IPS DF 6.9 (cell line): ENCODE measurements at regions not wholly inside any gene's neighbourhood (a gene's known extent, or its start where the extent isn't known, plus 50 kb on each side); places are given as distances from the start of the nearest gene placed in this dataset.
A peak's percentile ranks its signal among the peaks of the same experiment; 100 is the strongest.

Source experiments
- DNase-seq: peaks from one replicate; pipeline ENCODE4 v3.0.0-alpha.2; 2013; ENCODE audit warnings: low read depth, low spot score
- H3K27ac ChIP-seq: one replicate; pipeline ENCODE4 v1.5.1; 2013; ENCODE audit warnings: low read length, control low read depth
- H3K27me3 ChIP-seq: 2 replicates; pipeline ENCODE4 v1.6.1; 2013; ENCODE audit warnings: mild to moderate bottlenecking, low read length; ENCODE audit not compliant: control insufficient read depth, insufficient read depth
- H3K36me3 ChIP-seq: 2 replicates; pipeline ENCODE4 v1.6.1; 2013; ENCODE audit warnings: low read length; ENCODE audit not compliant: control insufficient read depth, insufficient read depth
- H3K4me1 ChIP-seq: 2 replicates; pipeline ENCODE4 v1.6.1; 2013; ENCODE audit warnings: low read length; ENCODE audit not compliant: control insufficient read depth, insufficient read depth
- H3K4me3 ChIP-seq: 2 replicates; pipeline ENCODE4 v1.5.1; 2013; ENCODE audit warnings: mild to moderate bottlenecking, low read length
- H3K9me3 ChIP-seq: 2 replicates; pipeline ENCODE4 v1.6.1; 2013; ENCODE audit warnings: low read length, inconsistent platforms; ENCODE audit not compliant: control insufficient read depth, insufficient read depth
- WGBS: extraction: QIAGEN DNeasy Blood & Tissue Kit; methylation state at CpG from one replicate; pipeline ENCODE4 v1.1.7; 2013; ENCODE audit warnings: mixed read lengths, missing lambda C conversion rate; ENCODE audit not compliant: insufficient read length, insufficient coverage; 5-methylcytosine and 5-hydroxymethylcytosine counted together

- no peak overlapping the region for H3K4me3 ChIP-seq
- DNase-seq: no peak
- peaks cover 7% of the 10 kb centered on the region for H3K27me3 ChIP-seq
- no peak overlapping the region for H3K27ac ChIP-seq
- H3K36me3 ChIP-seq: no peaks in the 10 kb centered on the region
- peaks cover 2% of the 10 kb centered on the region; the same call in 1 of the 2 replicates for H3K4me1 ChIP-seq
- H3K9me3 ChIP-seq: no peaks in the 10 kb centered on the region
- WGBS: no CpG with 5 or more reads among the region's 5 CpGs
Observed at GRCh38 chr6:166014966-166015365, 152.7 kb downstream of the TBXT start.

- Histone ChIP-seq H3K4me3 (no peak overlapping the region), H3K4me1 (peaks cover 6% of the 10 kb centered on the region), H3K27me3 (peaks cover 48% of the 10 kb centered on the region), H3K27ac (no peak overlapping the region), H3K36me3 (no peaks in the 10 kb centered on the region), H3K9me3 (no peaks in the 10 kb centered on the region)
- no CpG with 5 or more reads among the region's 11 CpGs for WGBS
- no peak for DNase-seq
Observed at GRCh38 chr6:166010136-166010960, 157.3 kb downstream of the TBXT start.

- DNase-seq: no peak
- no CpG with 5 or more reads among the region's 8 CpGs for WGBS
- Histone ChIP-seq H3K27ac (no peak overlapping the region), H3K4me3 (no peak overlapping the region), H3K9me3 (no peaks in the 10 kb centered on the region), H3K27me3 (peaks cover 56% of the 10 kb centered on the region), H3K4me1 (peaks cover 4% of the 10 kb centered on the region; the same call in 1 of the 2 replicates), H3K36me3 (no peaks in the 10 kb centered on the region)
Observed at GRCh38 chr6:166009385-166010031, 158.1 kb downstream of the TBXT start.

- H3K4me1 ChIP-seq: peaks cover 4% of the 10 kb centered on the region; the same call in 1 of the 2 replicates
- DNase-seq: no peak
Observed at GRCh38 chr6:166008441-166009369, 158.9 kb downstream of the TBXT start.

GRCh38 chr6:166007349-166008263 is 160.0 kb downstream of the TBXT start:
- WGBS: no CpG with 5 or more reads among the region's 18 CpGs
- Histone ChIP-seq H3K4me3 (no peak overlapping the region), H3K4me1 (peaks cover 4% of the 10 kb centered on the region; the same call in 1 of the 2 replicates), H3K27me3 (peaks cover 58% of the 10 kb centered on the region), H3K9me3 (no peaks in the 10 kb centered on the region), H3K36me3 (no peaks in the 10 kb centered on the region), H3K27ac (no peak overlapping the region)
- no peak for DNase-seq

More at GRCh38 chr6:166008441-166009369, 158.9 kb downstream of the TBXT start:
- Histone ChIP-seq H3K36me3 (no peaks in the 10 kb centered on the region), H3K9me3 (no peaks in the 10 kb centered on the region), H3K4me3 (peak overlapping the region; percentile 37; the same call in 1 of the 2 replicates), H3K27me3 (peaks cover 58% of the 10 kb centered on the region), H3K27ac (no peak overlapping the region)
- WGBS: no CpG with 5 or more reads among the region's 68 CpGs

GRCh38 chr6:166006900-166007301 is 160.8 kb downstream of the TBXT start:
- Histone ChIP-seq H3K27ac (no peak overlapping the region), H3K4me1 (peaks cover 4% of the 10 kb centered on the region; the same call in 1 of the 2 replicates)
- WGBS: no CpG with 5 or more reads among the region's 6 CpGs

GRCh38 chr6:166005944-166006899 is 161.4 kb downstream of the TBXT start:
- Histone ChIP-seq H3K27ac (no peak overlapping the region), H3K36me3 (no peaks in the 10 kb centered on the region), H3K9me3 (no peaks in the 10 kb centered on the region), H3K27me3 (peaks cover 58% of the 10 kb centered on the region), H3K4me3 (peak overlapping the region; percentile 1; the same call in 1 of the 2 replicates), H3K4me1 (peaks cover 4% of the 10 kb centered on the region; the same call in 1 of the 2 replicates)
- no peak for DNase-seq
- no CpG with 5 or more reads among the region's 47 CpGs for WGBS

More at GRCh38 chr6:166006900-166007301, 160.8 kb downstream of the TBXT start:
- no peak overlapping the region for H3K4me3 ChIP-seq
- peaks cover 58% of the 10 kb centered on the region for H3K27me3 ChIP-seq
- H3K9me3 ChIP-seq: no peaks in the 10 kb centered on the region
- H3K36me3 ChIP-seq: no peaks in the 10 kb centered on the region
- no peak for DNase-seq

GRCh38 chr6:166005401-166005943 is 162.2 kb downstream of the TBXT start:
- Histone ChIP-seq H3K4me1 (peaks cover 4% of the 10 kb centered on the region; the same call in 1 of the 2 replicates), H3K4me3 (peak overlapping the region; percentile 1; the same call in 1 of the 2 replicates), H3K9me3 (no peaks in the 10 kb centered on the region), H3K27ac (no peak overlapping the region), H3K27me3 (peaks cover 55% of the 10 kb centered on the region), H3K36me3 (no peaks in the 10 kb centered on the region)
- WGBS: no CpG with 5 or more reads among the region's 21 CpGs
- no peak for DNase-seq
